GM18909 (cell line): ENCODE measurements at regions not wholly inside any gene's neighbourhood (a gene's known extent, or its start where the extent isn't known, plus 50 kb on each side); places are given as distances from the start of the nearest gene placed in this dataset.

Experiments used
- ATAC-seq: cut with Tn5 transposase; IDR thresholded peaks from one replicate; pipeline ENCODE4 v1.9.1; 2021; ENCODE audit warnings: mild to moderate bottlenecking; ENCODE audit not compliant: unreplicated experiment, poor library complexity

- no peak for ATAC-seq
Observed at GRCh38 chr1:55358581-55358980, 143.4 kb upstream of the USP24 start.

GRCh38 chr1:55355549-55355948 is 140.4 kb upstream of the USP24 start:
- ATAC-seq = no peak

- ATAC-seq = no peak
Observed at GRCh38 chr1:55353707-55354620, 138.8 kb upstream of the USP24 start.

GRCh38 chr1:55352811-55353180 is 137.6 kb upstream of the USP24 start:
- no peak for ATAC-seq

GRCh38 chr1:55352080-55352810 is 137.1 kb upstream of the USP24 start:
- ATAC-seq = no peak

GRCh38 chr1:55348356-55348755 is 133.2 kb upstream of the USP24 start:
- ATAC-seq = no peak

- ATAC-seq = no peak
Observed at GRCh38 chr1:55347866-55348265, 132.7 kb upstream of the USP24 start.

GRCh38 chr1:55347041-55347440 is 131.9 kb upstream of the USP24 start:
- no peak for ATAC-seq

- no peak for ATAC-seq
Observed at GRCh38 chr1:55346586-55346985, 131.4 kb upstream of the USP24 start.

GRCh38 chr1:55339681-55340080 is 124.5 kb upstream of the USP24 start:
- no peak for ATAC-seq

- no peak for ATAC-seq
Observed at GRCh38 chr1:55338448-55338820, 123.3 kb upstream of the USP24 start.

- ATAC-seq = peak; percentile 68
Observed at GRCh38 chr1:55337801-55338447, 122.8 kb upstream of the USP24 start.

- no peak for ATAC-seq
Observed at GRCh38 chr1:55334797-55335196, 119.6 kb upstream of the USP24 start.

GRCh38 chr1:55334160-55334559 is 119.0 kb upstream of the USP24 start:
- no peak for ATAC-seq

GRCh38 chr1:55333461-55333860 is 118.3 kb upstream of the USP24 start:
- ATAC-seq = no peak

- ATAC-seq = no peak
Observed at GRCh38 chr1:55331351-55331750, 116.2 kb upstream of the USP24 start.

- ATAC-seq = no peak
Observed at GRCh38 chr1:55329808-55330432, 114.8 kb upstream of the USP24 start.

- ATAC-seq = no peak
Observed at GRCh38 chr1:55329091-55329490, 113.9 kb upstream of the USP24 start.

- ATAC-seq = no peak
Observed at GRCh38 chr1:55326496-55327243, 111.5 kb upstream of the USP24 start.

GRCh38 chr1:55323760-55324159 is 108.6 kb upstream of the USP24 start:
- ATAC-seq = no peak
